ENCODE measurements at regions not wholly inside any gene's neighbourhood (a gene's known extent, or its start where the extent isn't known, plus 50 kb on each side); places are given as distances from the start of the nearest gene placed in this dataset.

DNA sequence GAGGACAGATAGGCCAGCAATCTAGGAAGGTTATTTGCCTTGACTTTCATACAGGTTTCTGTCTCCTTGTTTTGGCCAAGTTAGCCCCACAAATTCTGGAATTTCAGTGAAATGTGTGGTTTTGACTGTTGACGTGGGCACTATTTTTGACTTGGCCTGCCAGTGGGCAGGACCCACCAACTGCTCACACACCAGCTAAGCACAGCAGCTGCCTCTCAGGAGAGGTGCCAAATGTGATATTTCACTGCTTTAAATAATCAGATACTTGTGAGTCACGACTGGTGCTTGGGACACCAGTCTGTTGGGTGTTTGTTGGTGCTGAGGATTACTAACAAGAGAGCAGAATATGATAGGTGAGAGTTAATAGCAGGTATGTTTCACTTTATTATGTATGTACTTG, 409.7 kb upstream of the MTPN start:
- Histone ChIP-seq H2BK20ac (ENCODE audit: low read length) (no peak overlapping the region), H2AFZ (ENCODE audit: low read length) (0 out of 2 replicates have a peak overlapping the region, but pooled peaks have one; percentile 66), H3K18ac (ENCODE audit: extremely low read depth, low read length) (no peak overlapping the region), H2BK15ac (ENCODE audit: low read length) (0 out of 2 replicates have a peak overlapping the region, but pooled peaks have one; percentile 93), H3K4ac (replicated peaks; ENCODE audit: insufficient read length, low read depth, low read length) (no peak overlapping the region), H3K23ac (ENCODE audit: insufficient read length) (no peak overlapping the region), H3K4me2 (ENCODE audit: insufficient read depth in 1 of 2, low read depth in 2 of 2, low read length in 2 of 2) (no peak overlapping the region), H3K9me3 (ENCODE audit: insufficient read depth in 2 of 2, low read depth in 1 of 2, low read length in 1 of 2) (no peaks in the 10 kb centered on the region), H3K14ac (ENCODE audit: insufficient read length) (no peak overlapping the region), H4K20me1 (replicated peaks in 1 of 2; ENCODE audit: control insufficient read depth in 1 of 2, insufficient read depth in 2 of 2, low read length in 2 of 2) (no peaks in the 10 kb centered on the region), H3K56ac (replicated peaks; ENCODE audit: insufficient read length, low read depth, low read length) (no peak overlapping the region), H3K4me3 (ENCODE audit: extremely low read depth in 1 of 4, insufficient read depth in 2 of 4, low read depth in 3 of 4, low read length in 4 of 4) (no peak overlapping the region), H2AK5ac (ENCODE audit: low read depth, low read length) (no peak overlapping the region), H4K5ac (ENCODE audit: insufficient read length, low read depth, low read length) (no peak overlapping the region), H3K4me1 (replicated peaks in 1 of 4; ENCODE audit: control insufficient read depth in 3 of 4, insufficient read depth in 4 of 4, low read length in 3 of 4) (peaks cover 0 to 5% (median 0%) of the 10 kb centered on the region in 4 experiments; a peak in 1 of 7 replicates), H2BK12ac (ENCODE audit: low read depth, low read length) (no peak overlapping the region), H3K23me2 (ENCODE audit: low read depth, low read length) (no peaks in the 10 kb centered on the region), H3K36me3 (ENCODE audit: control insufficient read depth in 2 of 4, insufficient read depth in 4 of 4, low read length in 3 of 4) (no peaks in the 10 kb centered on the region), H2BK120ac (replicated peaks; ENCODE audit: low read depth, low read length) (no peak overlapping the region), H4K8ac (ENCODE audit: extremely low read depth, insufficient read depth, low read length) (no peak overlapping the region), H2BK5ac (ENCODE audit: low read depth, low read length) (no peak overlapping the region), H3K27me3 (replicated peaks in 1 of 4; ENCODE audit: control insufficient read depth in 3 of 4, extremely low read depth in 1 of 4, insufficient read depth in 3 of 4, low read length in 3 of 4) (no peaks in the 10 kb centered on the region), H3K79me1 (ENCODE audit: low read depth, low read length) (no peaks in the 10 kb centered on the region), H3K79me2 (ENCODE audit: control insufficient read depth in 1 of 2, insufficient read depth in 2 of 2, low read length in 2 of 2) (no peaks in the 10 kb centered on the region), H4K91ac (replicated peaks; ENCODE audit: insufficient read length, low read length) (no peak overlapping the region), H3K9ac (replicated peaks in 1 of 4; ENCODE audit: extremely low read depth in 1 of 4, low read depth in 3 of 4, low read length in 3 of 4) (no peak overlapping the region), H3K27ac (ENCODE audit: low read depth, low read length) (no peak overlapping the region)
- 84% methylated on average over 2 of the region's 2 CpGs; no CpG with 5 or more reads in 1 of the 2 experiments for WGBS, 2 experiments (ENCODE audit: extremely low coverage in 1 of 2, insufficient coverage in 1 of 2, insufficient read length in 1 of 2, insufficient replicate concordance in 2 of 2, low coverage in 1 of 2, low lambda C conversion rate in 2 of 2, missing lambda C conversion rate in 1 of 2)
- DNase-seq (ENCODE audit: low read depth in 1 of 2, low spot score in 2 of 2) (no peak), FAIRE-seq (no peak)
- TF ChIP-seq SUZ12 (IDR thresholded peaks at IDR 0.05; ENCODE audit: low read length) (no peak), CEBPB (IDR thresholded peaks at IDR 0.05; ENCODE audit: low read depth, low read length) (no peak), MAFK (IDR thresholded peaks at IDR 0.05; ENCODE audit: low read depth, low read length) (no peak), KDM4A (IDR thresholded peaks at IDR 0.05; ENCODE audit: low read depth, low read length, severe bottlenecking) (no peak), NANOG (IDR thresholded peaks at IDR 0.05; ENCODE audit: insufficient read depth, low read depth, low read length, poor library complexity, severe bottlenecking) (no peak), GTF2F1 (IDR thresholded peaks at IDR 0.05; ENCODE audit: borderline replicate concordance, low read depth, low read length) (no peak), SP1 (IDR thresholded peaks at IDR 0.05; ENCODE audit: low read depth, low read length) (no peak), SP2 (IDR thresholded peaks at IDR 0.05; ENCODE audit: low read length) (no peak), BCL11A (IDR thresholded peaks at IDR 0.05; ENCODE audit: low read depth in 2 of 2, low read length in 2 of 2) (no peak)
- CTCF ChIA-PET (ENCODE audit: partially characterized antibody), result no interaction called here
- POLR2A ChIA-PET (ENCODE audit: partially characterized antibody), result no interaction called here
